Fibroblast of villous mesenchyme (primary cell): ENCODE measurements at regions not wholly inside any gene's neighbourhood (a gene's known extent, or its start where the extent isn't known, plus 50 kb on each side); places are given as distances from the start of the nearest gene placed in this dataset.
"Not testable (repeated sequence)": the region's sequence is repeated elsewhere in the genome, so short reads cannot be mapped to it uniquely, and the experiment has no call there.

ENCODE experiments used
- DNase-seq: peaks from one replicate; pipeline ENCODE4 v3.0.0-alpha.2; 2010; ENCODE audit warnings: low read depth
- H3K4me3 ChIP-seq: 2 replicates; pipeline ENCODE4 v1.5.1; 2011; ENCODE audit warnings: low read depth, mild to moderate bottlenecking, low read length
- CTCF ChIP-seq: IDR thresholded peaks from 2 replicates; pipeline ENCODE4 v1.5.1; 2012; ENCODE audit warnings: low read depth, mild to moderate bottlenecking, low read length; ENCODE audit not compliant: insufficient read depth

GRCh38 chr15:62901909-62902546, 140.5 kb upstream of the TPM1 start:
- H3K4me3 ChIP-seq, result no peak overlapping the region
- no peak for TF ChIP-seq CTCF
- no peak for DNase-seq

GRCh38 chr15:62902821-62903220, 139.7 kb upstream of the TPM1 start:
- no peak overlapping the region for H3K4me3 ChIP-seq
- no peak for DNase-seq
- no peak for TF ChIP-seq CTCF

- H3K4me3 ChIP-seq, result no peak overlapping the region
- no peak for DNase-seq
- TF ChIP-seq CTCF, result no peak
These were observed 139.1 kb upstream of the TPM1 start for GRCh38 chr15:62903437-62903836.

- no peak for TF ChIP-seq CTCF
- no peak overlapping the region for H3K4me3 ChIP-seq
- DNase-seq, result no peak
These were observed 138.3 kb upstream of the TPM1 start for GRCh38 chr15:62904041-62904910.

GRCh38 chr15:62906627-62907026, 135.9 kb upstream of the TPM1 start:
- no peak for TF ChIP-seq CTCF
- no peak for DNase-seq
- no peak overlapping the region for H3K4me3 ChIP-seq

GRCh38 chr15:62907275-62907674, 135.3 kb upstream of the TPM1 start:
- TF ChIP-seq CTCF, result no peak
- no peak for DNase-seq
- no peak overlapping the region for H3K4me3 ChIP-seq

- not testable (repeated sequence) for H3K4me3 ChIP-seq, DNase-seq
These were observed 134.2 kb upstream of the TPM1 start for GRCh38 chr15:62908341-62908740.
